Nephron progenitor cell (in vitro differentiated cells): ENCODE measurements at regions not wholly inside any gene's neighbourhood (a gene's known extent, or its start where the extent isn't known, plus 50 kb on each side); places are given as distances from the start of the nearest gene placed in this dataset.

Experiments used
- DNase-seq: peaks from one replicate; pipeline ENCODE4 v3.0.0; 2021
- H3K27ac Mint-ChIP-seq: 2 replicates; pipeline ENCODE4 v1.8.0; 2021; ENCODE audit warnings: mild to moderate bottlenecking, moderate library complexity, mixed read lengths
- H3K27me3 Mint-ChIP-seq: 2 replicates; pipeline ENCODE4 v1.8.0; 2021; ENCODE audit warnings: mild to moderate bottlenecking, low read depth, mixed read lengths; ENCODE audit not compliant: poor library complexity
- H3K36me3 Mint-ChIP-seq: 2 replicates; pipeline ENCODE4 v1.8.0; 2021; ENCODE audit warnings: low read depth, mixed read lengths
- H3K4me1 Mint-ChIP-seq: 2 replicates; pipeline ENCODE4 v1.8.0; 2021; ENCODE audit warnings: mixed read lengths
- H3K4me3 Mint-ChIP-seq: 2 replicates; pipeline ENCODE4 v1.8.0; 2021; ENCODE audit warnings: mild to moderate bottlenecking, moderate library complexity, mixed read lengths
- H3K9me3 Mint-ChIP-seq: 2 replicates; pipeline ENCODE4 v1.8.0; 2021; ENCODE audit warnings: mild to moderate bottlenecking, moderate library complexity, mixed read lengths
- CTCF ChIP-seq: fragments of 200-600 bp; sonication (generic); IDR thresholded peaks from 2 replicates; pipeline ENCODE4 v1.5.0; 2021; ENCODE audit warnings: antibody characterized with exemption

GRCh38 chr6:15194453-15194852 lies 51.4 kb upstream of the JARID2 start:
- H3K36me3 Mint-ChIP-seq, result no peaks in the 10 kb centered on the region
- peaks cover 12% of the 10 kb centered on the region for H3K9me3 Mint-ChIP-seq
- H3K27ac Mint-ChIP-seq, result peak overlapping the region; percentile 45
- no peak for DNase-seq
- no peak for TF ChIP-seq CTCF
- H3K4me1 Mint-ChIP-seq, result peaks cover 9% of the 10 kb centered on the region
- peaks cover 17% of the 10 kb centered on the region for H3K27me3 Mint-ChIP-seq
- no peak overlapping the region for H3K4me3 Mint-ChIP-seq
